ENCODE measurements at regions not wholly inside any gene's neighbourhood (a gene's known extent, or its start where the extent isn't known, plus 50 kb on each side); places are given as distances from the start of the nearest gene placed in this dataset.

DNA sequence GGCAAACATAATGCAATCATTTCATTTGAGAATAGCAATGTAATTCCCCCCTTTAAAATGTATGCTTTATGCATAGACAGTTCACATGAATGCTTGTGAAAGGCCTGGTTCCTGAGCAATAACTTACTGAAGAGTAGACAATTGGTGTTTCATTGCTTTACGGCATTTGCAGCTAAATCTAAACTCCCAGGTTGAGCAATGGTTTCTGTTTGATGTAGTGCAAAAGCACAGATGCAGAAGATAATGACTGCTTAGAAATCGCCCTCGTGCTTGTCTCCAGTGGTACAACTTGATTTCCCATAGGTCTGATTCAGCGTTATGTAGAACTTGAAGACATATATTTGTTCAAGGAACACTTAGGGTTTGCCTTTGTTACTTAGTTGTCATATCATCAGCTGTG, 1018.3 kb downstream of the DIAPH3 start:
- H3K27me3 ChIP-seq (ENCODE audit: insufficient read depth, low read length), result no peaks in the 10 kb centered on the region
- DNase-seq (ENCODE audit: low read depth), result no peak
- Mint-ChIP-seq H3K9me3 (ENCODE audit: unreplicated experiment) (no peaks in the 10 kb centered on the region), H3K27ac (ENCODE audit: unreplicated experiment) (no peak overlapping the region), H3K4me1 (ENCODE audit: low read depth, unreplicated experiment) (no peaks in the 10 kb centered on the region), H3K27me3 (ENCODE audit: low read depth, unreplicated experiment) (peaks cover 3% of the 10 kb centered on the region), H3K4me3 (ENCODE audit: unreplicated experiment) (no peak overlapping the region), H3K36me3 (ENCODE audit: low read depth, unreplicated experiment) (no peaks in the 10 kb centered on the region)
- FAIRE-seq, result no peak
- no peaks in the 10 kb centered on the region for H3K9me3 ChIP-seq (ENCODE audit: insufficient read depth, low read depth, low read length)
- H3K27ac ChIP-seq (ENCODE audit: low read depth, low read length), result no peak overlapping the region
- no peaks in the 10 kb centered on the region for H3K4me1 ChIP-seq (ENCODE audit: insufficient read depth, low read length)
- H4K20me1 ChIP-seq (ENCODE audit: insufficient read depth, low read length), result no peaks in the 10 kb centered on the region
- H2AFZ ChIP-seq (ENCODE audit: low read depth, low read length), result no peak overlapping the region
- no peaks in the 10 kb centered on the region for H3K79me2 ChIP-seq (ENCODE audit: insufficient read depth, low read length)
- H3K36me3 ChIP-seq (ENCODE audit: insufficient read depth, low read length), result no peaks in the 10 kb centered on the region
- TF ChIP-seq CTCF (IDR thresholded peaks at IDR 0.05; ENCODE audit: insufficient read depth, low read depth, low read length) (no peak), EZH2 (IDR thresholded peaks at IDR 0.05; ENCODE audit: insufficient read depth, low read length) (no peak)
- no peak overlapping the region for H3K4me2 ChIP-seq (ENCODE audit: low read length)
- no peak overlapping the region for H3K9ac ChIP-seq (ENCODE audit: low read length)
- H3K4me3 ChIP-seq (ENCODE audit: insufficient read depth, low read depth, low read length), result no peak overlapping the region

- Mint-ChIP-seq H3K4me3 (ENCODE audit: unreplicated experiment) (no peak overlapping the region), H3K36me3 (ENCODE audit: low read depth, unreplicated experiment) (no peaks in the 10 kb centered on the region), H3K9me3 (ENCODE audit: unreplicated experiment) (peaks cover 2% of the 10 kb centered on the region), H3K4me1 (ENCODE audit: low read depth, unreplicated experiment) (no peaks in the 10 kb centered on the region), H3K27me3 (ENCODE audit: low read depth, unreplicated experiment) (no peaks in the 10 kb centered on the region), H3K27ac (ENCODE audit: unreplicated experiment) (no peak overlapping the region)
- H3K27me3 ChIP-seq (ENCODE audit: insufficient read depth, low read length), result no peaks in the 10 kb centered on the region
- FAIRE-seq (no peak), DNase-seq (ENCODE audit: low read depth) (peak; percentile 21)
- no peak for TF ChIP-seq EZH2 (IDR thresholded peaks at IDR 0.05; ENCODE audit: insufficient read depth, low read length)
- no peak for TF ChIP-seq CTCF (IDR thresholded peaks at IDR 0.05; ENCODE audit: insufficient read depth, low read depth, low read length)
- no peaks in the 10 kb centered on the region for H3K4me1 ChIP-seq (ENCODE audit: insufficient read depth, low read length)
- no peak overlapping the region for H3K4me2 ChIP-seq (ENCODE audit: low read length)
- no peaks in the 10 kb centered on the region for H3K79me2 ChIP-seq (ENCODE audit: insufficient read depth, low read length)
- no peak overlapping the region for H2AFZ ChIP-seq (ENCODE audit: low read depth, low read length)
- no peak overlapping the region for H3K27ac ChIP-seq (ENCODE audit: low read depth, low read length)
- H3K9me3 ChIP-seq (ENCODE audit: insufficient read depth, low read depth, low read length), result no peaks in the 10 kb centered on the region
- H3K9ac ChIP-seq (ENCODE audit: low read length), result no peak overlapping the region
- H3K36me3 ChIP-seq (ENCODE audit: insufficient read depth, low read length), result no peaks in the 10 kb centered on the region
- H3K4me3 ChIP-seq (ENCODE audit: insufficient read depth, low read depth, low read length), result no peak overlapping the region
- no peaks in the 10 kb centered on the region for H4K20me1 ChIP-seq (ENCODE audit: insufficient read depth, low read length)
These were observed 1006.5 kb downstream of the DIAPH3 start for GRCh38 chr13:59157181-59157580.

GRCh38 chr13:59166174-59166573, 997.6 kb downstream of the DIAPH3 start:
- no peaks in the 10 kb centered on the region for H3K9me3 Mint-ChIP-seq (ENCODE audit: unreplicated experiment)

More at GRCh38 chr13:59166174-59166573, 997.6 kb downstream of the DIAPH3 start:
- Mint-ChIP-seq H3K4me1 (ENCODE audit: low read depth, unreplicated experiment) (peaks cover 12% of the 10 kb centered on the region), H3K4me3 (ENCODE audit: unreplicated experiment) (no peak overlapping the region), H3K36me3 (ENCODE audit: low read depth, unreplicated experiment) (no peaks in the 10 kb centered on the region), H3K27ac (ENCODE audit: unreplicated experiment) (no peak overlapping the region), H3K27me3 (ENCODE audit: low read depth, unreplicated experiment) (no peaks in the 10 kb centered on the region)
- TF ChIP-seq EZH2 (IDR thresholded peaks at IDR 0.05; ENCODE audit: insufficient read depth, low read length) (no peak), CTCF (IDR thresholded peaks at IDR 0.05; ENCODE audit: insufficient read depth, low read depth, low read length) (no peak)
- Histone ChIP-seq H2AFZ (ENCODE audit: low read depth, low read length) (no peak overlapping the region), H3K4me2 (ENCODE audit: low read length) (no peak overlapping the region), H3K4me3 (ENCODE audit: insufficient read depth, low read depth, low read length) (no peak overlapping the region), H3K4me1 (ENCODE audit: insufficient read depth, low read length) (no peaks in the 10 kb centered on the region), H3K79me2 (ENCODE audit: insufficient read depth, low read length) (no peaks in the 10 kb centered on the region), H3K27ac (ENCODE audit: low read depth, low read length) (no peak overlapping the region), H4K20me1 (ENCODE audit: insufficient read depth, low read length) (no peaks in the 10 kb centered on the region), H3K9me3 (ENCODE audit: insufficient read depth, low read depth, low read length) (no peaks in the 10 kb centered on the region), H3K36me3 (ENCODE audit: insufficient read depth, low read length) (no peaks in the 10 kb centered on the region), H3K27me3 (ENCODE audit: insufficient read depth, low read length) (no peaks in the 10 kb centered on the region), H3K9ac (ENCODE audit: low read length) (no peak overlapping the region)
- no peak for DNase-seq (ENCODE audit: low read depth)
- no peak for FAIRE-seq
